PC-3 (cell line): ENCODE measurements at regions not wholly inside any gene's neighbourhood (a gene's known extent, or its start where the extent isn't known, plus 50 kb on each side); places are given as distances from the start of the nearest gene placed in this dataset.

Source experiments
- ATAC-seq: fragments of 200-7000 bp; cut with Tn5 transposase; 2 replicates; pipeline ENCODE4 v1.9.1; 2020; ENCODE audit warnings: mild to moderate bottlenecking, moderate library complexity
- BruUV-seq: library from RNA; stranded (reverse); fragments of 400-500 nt; replicated peaks from 2 replicates; lab custom pipeline; 2021; lab: Mats Ljungman, UMichigan
- CTCF ChIA-PET: fragments of 300-600 bp; sonication (Branson Sonifier 250); formaldehyde crosslinking; loops from one replicate; lab custom pipeline; 2022; ENCODE audit warnings: antibody characterized with exemption; lab: Charles Lee
- POLR2A ChIA-PET: fragments of 300-600 bp; sonication (Branson Sonifier 250); formaldehyde crosslinking; loops from one replicate; lab custom pipeline; 2022; ENCODE audit warnings: antibody characterized with exemption; ENCODE audit not compliant: unreplicated experiment; lab: Charles Lee
- DNase-seq: peaks from one replicate; pipeline ENCODE4 v3.0.0-alpha.2; 2015
- H2AFZ ChIP-seq: fragments of 300-600 bp; sonication (generic); 2 replicates; pipeline ENCODE4 v1.6.0; 2016; ENCODE audit warnings: antibody characterized with exemption, low read length
- H3F3A ChIP-seq: fragments of 300-600 bp; sonication (generic); one replicate; pipeline ENCODE4 v1.6.0; 2017; ENCODE audit warnings: antibody characterized with exemption, low read length, control low read depth, mild to moderate bottlenecking; ENCODE audit not compliant: unreplicated experiment
- H3K27ac ChIP-seq: fragments of 300-600 bp; sonication (generic); 2 replicates; pipeline ENCODE4 v1.5.1; 2016; ENCODE audit warnings: mild to moderate bottlenecking, low read length
- H3K27me3 ChIP-seq: fragments of 300-600 bp; sonication (generic); 2 replicates; pipeline ENCODE4 v1.6.1; 2016; ENCODE audit warnings: low read length, mixed read lengths
- H3K36me3 ChIP-seq: fragments of 300-600 bp; sonication (generic); 2 replicates; pipeline ENCODE4 v1.6.1; 2016; ENCODE audit warnings: low read depth, mixed run types, low read length, mixed read lengths
- H3K4me1 ChIP-seq: fragments of 300-600 bp; sonication (generic); 2 replicates; pipeline ENCODE4 v1.5.1; 2016; ENCODE audit warnings: low read length; ENCODE audit not compliant: insufficient read depth
- H3K4me2 ChIP-seq: fragments of 300-600 bp; sonication (generic); 2 replicates; pipeline ENCODE4 v1.6.0; 2016; ENCODE audit warnings: low read length
- H3K4me3 ChIP-seq: fragments of 300-600 bp; sonication (generic); 2 replicates; pipeline ENCODE4 v1.5.1; 2016; ENCODE audit warnings: mild to moderate bottlenecking, low read length, mixed read lengths
- H3K79me2 ChIP-seq: fragments of 300-600 bp; sonication (generic); 2 replicates; pipeline ENCODE4 v1.6.1; 2017; ENCODE audit warnings: low read length, mixed read lengths
- H3K9ac ChIP-seq: fragments of 300-600 bp; sonication (generic); 2 replicates; pipeline ENCODE4 v1.6.0; 2016; ENCODE audit warnings: mild to moderate bottlenecking, low read length
- H3K9me2 ChIP-seq: fragments of 300-600 bp; sonication (generic); replicated peaks from 2 replicates; pipeline ENCODE4 v1.6.1; 2016; ENCODE audit warnings: mixed run types, low read length, mixed read lengths
- H3K9me3 ChIP-seq: fragments of 300-600 bp; sonication (generic); 2 replicates; pipeline ENCODE4 v1.6.1; 2016; ENCODE audit warnings: low read length, mixed read lengths
- H4K20me1 ChIP-seq: fragments of 300-600 bp; sonication (generic); 2 replicates; pipeline ENCODE4 v1.6.1; 2016; ENCODE audit warnings: low read length, mixed read lengths
- EZH2 ChIP-seq: fragments of 300-600 bp; sonication (generic); IDR thresholded peaks from one replicate; pipeline ENCODE4 v1.6.1; 2017; ENCODE audit warnings: antibody characterized with exemption, mild to moderate bottlenecking, low read length; ENCODE audit not compliant: unreplicated experiment
- EZH2phosphoT487 ChIP-seq: fragments of 300-600 bp; sonication (generic); IDR thresholded peaks from 2 replicates; pipeline ENCODE4 v1.6.1; 2018; ENCODE audit warnings: mild to moderate bottlenecking, antibody characterized with exemption, low read length, borderline replicate concordance
- intact Hi-C: fragments of 100-400 bp; cut with micrococcal nuclease; formaldehyde crosslinking; loops from 2 replicates; pipeline ENCODE4 v1.9.0; 2023
- TF ChIP-seq, protein P1 (sequence below): fragments of 300-600 bp; sonication (generic); conservative IDR thresholded peaks from 2 replicates; pipeline ENCODE4 v1.5.1; 2017; ENCODE audit warnings: antibody characterized with exemption, low read depth, mild to moderate bottlenecking, low read length

DNA sequence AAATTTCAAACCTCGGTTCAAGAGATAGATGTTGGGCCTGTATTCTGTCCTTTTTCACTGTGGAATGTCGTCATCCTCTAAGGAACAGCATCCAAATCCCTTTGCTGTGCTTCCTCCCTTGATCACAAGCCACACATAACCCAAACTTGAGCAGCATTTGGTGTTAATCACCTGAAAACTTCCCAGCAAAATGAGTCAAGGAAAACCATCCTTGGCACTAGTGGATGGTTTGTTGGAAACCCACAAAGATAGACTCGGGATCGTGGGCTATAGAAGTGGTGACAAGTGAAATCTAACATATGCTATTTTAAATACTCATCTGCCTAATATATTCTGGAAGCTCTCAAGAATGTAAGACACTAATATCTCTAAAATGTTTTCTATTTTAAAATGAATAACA is 459.1 kb downstream of the SETD4 start:
- CTCF ChIA-PET = interaction anchor here (0.6 kb wide), 1 partner anchor 164 kb away, joined by 5 read pairs; no protein-coding TSS in a partner anchor
- Histone ChIP-seq H3K27me3 (no peaks in the 10 kb centered on the region), H3K27ac (no peak overlapping the region), H3K36me3 (no peaks in the 10 kb centered on the region), H3K79me2 (no peaks in the 10 kb centered on the region), H3K9ac (no peak overlapping the region), H3K4me2 (no peak overlapping the region), H2AFZ (no peak overlapping the region), H3F3A (no peaks in the 10 kb centered on the region), H3K4me1 (peaks cover 3% of the 10 kb centered on the region; the same call in 1 of the 2 replicates), H3K9me3 (no peaks in the 10 kb centered on the region), H3K4me3 (no peak overlapping the region), H4K20me1 (no peaks in the 10 kb centered on the region), H3K9me2 (no peaks in the 10 kb centered on the region)
- ATAC-seq = no peak
- no peak for DNase-seq
- POLR2A ChIA-PET = no interaction called here
- no peak for TF ChIP-seq EZH2
- TF ChIP-seq, protein P1, sequence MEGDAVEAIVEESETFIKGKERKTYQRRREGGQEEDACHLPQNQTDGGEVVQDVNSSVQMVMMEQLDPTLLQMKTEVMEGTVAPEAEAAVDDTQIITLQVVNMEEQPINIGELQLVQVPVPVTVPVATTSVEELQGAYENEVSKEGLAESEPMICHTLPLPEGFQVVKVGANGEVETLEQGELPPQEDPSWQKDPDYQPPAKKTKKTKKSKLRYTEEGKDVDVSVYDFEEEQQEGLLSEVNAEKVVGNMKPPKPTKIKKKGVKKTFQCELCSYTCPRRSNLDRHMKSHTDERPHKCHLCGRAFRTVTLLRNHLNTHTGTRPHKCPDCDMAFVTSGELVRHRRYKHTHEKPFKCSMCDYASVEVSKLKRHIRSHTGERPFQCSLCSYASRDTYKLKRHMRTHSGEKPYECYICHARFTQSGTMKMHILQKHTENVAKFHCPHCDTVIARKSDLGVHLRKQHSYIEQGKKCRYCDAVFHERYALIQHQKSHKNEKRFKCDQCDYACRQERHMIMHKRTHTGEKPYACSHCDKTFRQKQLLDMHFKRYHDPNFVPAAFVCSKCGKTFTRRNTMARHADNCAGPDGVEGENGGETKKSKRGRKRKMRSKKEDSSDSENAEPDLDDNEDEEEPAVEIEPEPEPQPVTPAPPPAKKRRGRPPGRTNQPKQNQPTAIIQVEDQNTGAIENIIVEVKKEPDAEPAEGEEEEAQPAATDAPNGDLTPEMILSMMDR = no peak
- TF ChIP-seq EZH2phosphoT487 = no peak
- no TSS peak for BruUV-seq
- intact Hi-C loops = no loop called here

DNA sequence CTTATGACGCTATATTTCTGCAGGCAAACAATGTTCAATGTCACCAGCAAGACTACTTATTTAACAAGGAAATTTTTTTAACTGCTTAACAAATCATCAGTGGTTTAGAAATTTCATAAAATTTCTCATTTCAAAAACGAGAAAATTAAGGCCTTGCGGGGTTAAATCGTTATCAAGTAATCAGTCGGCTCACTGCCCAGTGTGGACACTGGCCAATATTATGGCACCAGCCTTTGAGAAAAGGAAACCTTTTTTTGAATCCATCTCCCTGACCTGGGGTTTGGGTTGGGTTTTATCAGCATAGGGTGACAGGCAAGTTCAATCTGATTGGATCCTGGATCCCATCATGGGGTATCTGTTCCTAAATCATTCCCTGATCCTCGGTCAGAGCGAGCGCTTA is 461.2 kb downstream of the SETD4 start:
- no peak overlapping the region for H2AFZ ChIP-seq

DNA sequence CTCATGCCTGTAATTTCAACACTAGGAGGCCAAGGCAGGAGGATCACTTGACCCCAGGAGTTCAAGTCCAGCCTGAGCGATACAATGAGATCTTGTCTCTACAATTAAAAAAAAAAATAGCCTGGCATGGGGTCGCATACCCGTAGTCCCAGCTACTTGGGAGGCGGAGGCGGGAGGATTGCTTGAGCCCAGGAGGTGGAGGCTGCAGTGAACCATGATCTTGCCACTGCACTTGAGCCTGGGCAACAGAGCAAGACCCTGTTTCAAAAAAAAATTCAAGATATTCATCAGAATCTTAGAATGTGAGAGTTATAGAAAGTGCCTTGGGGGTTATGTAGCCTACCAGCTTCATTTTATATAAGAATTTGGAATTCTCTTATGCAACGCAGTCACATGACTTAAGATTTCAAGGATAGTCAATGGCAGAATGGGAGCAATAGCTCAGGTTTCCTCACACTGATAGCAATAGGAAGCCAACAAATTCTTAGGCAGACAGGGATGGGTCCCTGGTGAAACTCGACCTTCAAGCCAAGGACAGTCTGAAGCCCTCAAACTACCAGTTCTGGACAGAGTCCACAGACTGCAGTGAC is 462.5 kb downstream of the SETD4 start:
- TF ChIP-seq EZH2 = no peak
- no peak for TF ChIP-seq EZH2phosphoT487
- TF ChIP-seq, protein P1 = no peak
- no peaks in the 10 kb centered on the region for H3K36me3 ChIP-seq
- H2AFZ ChIP-seq = no peak overlapping the region
- H3K9me3 ChIP-seq = no peaks in the 10 kb centered on the region
- DNase-seq (no peak), ATAC-seq (no peak)
- no peak overlapping the region for H3K4me2 ChIP-seq
- no peaks in the 10 kb centered on the region for H3K79me2 ChIP-seq
- H3K9ac ChIP-seq = no peak overlapping the region
- no peak overlapping the region for H3K4me3 ChIP-seq
- POLR2A ChIA-PET = interaction anchor here (0.6 kb wide), 1 partner anchor 580 kb away, joined by 3 read pairs; no protein-coding TSS in a partner anchor
- H3K27me3 ChIP-seq = no peaks in the 10 kb centered on the region
- H3F3A ChIP-seq = no peaks in the 10 kb centered on the region
- peaks cover 6% of the 10 kb centered on the region; the same call in 1 of the 2 replicates for H3K4me1 ChIP-seq
- no peaks in the 10 kb centered on the region for H3K9me2 ChIP-seq
- BruUV-seq = no TSS peak
- H3K27ac ChIP-seq = no peak overlapping the region
- intact Hi-C loops = no loop called here
- H4K20me1 ChIP-seq = no peaks in the 10 kb centered on the region
- CTCF ChIA-PET = no interaction called here

More for the DNA sequence above, 461.2 kb downstream of the SETD4 start:
- no peak for ATAC-seq
- Histone ChIP-seq H3K4me3 (no peak overlapping the region), H3K27me3 (no peaks in the 10 kb centered on the region), H4K20me1 (no peaks in the 10 kb centered on the region), H3K79me2 (no peaks in the 10 kb centered on the region), H3K4me2 (no peak overlapping the region), H3K27ac (no peak overlapping the region), H3K9ac (no peak overlapping the region), H3K9me3 (no peaks in the 10 kb centered on the region), H3K36me3 (no peaks in the 10 kb centered on the region), H3F3A (no peaks in the 10 kb centered on the region), H3K4me1 (no peaks in the 10 kb centered on the region), H3K9me2 (no peaks in the 10 kb centered on the region)
- BruUV-seq = no TSS peak
- ChIA-PET POLR2A (no interaction called here), CTCF (no interaction called here)
- no peak for DNase-seq
- intact Hi-C loops = no loop called here
- TF ChIP-seq, protein P1 = no peak
- TF ChIP-seq EZH2 (no peak), EZH2phosphoT487 (no peak)
